Spleen (tissue), 11 donors: ENCODE measurements at regions not wholly inside any gene's neighbourhood (a gene's known extent, or its start where the extent isn't known, plus 50 kb on each side); places are given as distances from the start of the nearest gene placed in this dataset.
A peak's percentile ranks its signal among the peaks of the same experiment; 100 is the strongest.
"Not testable (repeated sequence)": the region's sequence is repeated elsewhere in the genome, so short reads cannot be mapped to it uniquely, and the experiment has no call there.

ENCODE experiments used
- DNase-seq: peaks from one replicate; pipeline ENCODE4 v3.0.0-alpha.2; 2020
- H3K27ac ChIP-seq, 8 donors: fragments of 200-600 bp; sonication (generic) in 7 of 8; 1 replicate in 4 of 8; 2 replicates in 4 of 8; pipeline versions ENCODE4 v1.5.0 to v1.8.0; 2016 to 2021; ENCODE audit warnings: inconsistent platforms in 4 of 8, mild to moderate bottlenecking in 4 of 8, moderate library complexity in 1 of 8
- H3K27me3 ChIP-seq, 7 donors: fragments of 200-600 bp; sonication (generic) in 6 of 7; replicated peaks in 1 of 7; 1 replicate in 4 of 7; 2 replicates in 3 of 7; pipeline versions ENCODE4 v1.5.0 to v1.8.0; 2016 to 2021; ENCODE audit warnings: inconsistent platforms in 3 of 7, mild to moderate bottlenecking in 1 of 7
- H3K36me3 ChIP-seq, 6 donors: fragments of 200-600 bp; sonication (generic) in 5 of 6; 1 replicate in 4 of 6; 2 replicates in 2 of 6; pipeline versions ENCODE4 v1.5.0 to v1.8.0; 2016 to 2021; ENCODE audit warnings: inconsistent platforms in 2 of 6
- H3K4me1 ChIP-seq, 6 donors: fragments of 200-600 bp; sonication (generic) in 5 of 6; 1 replicate in 3 of 6; 2 replicates in 3 of 6; pipeline versions ENCODE4 v1.5.0 to v1.8.0; 2016 to 2021; ENCODE audit warnings: inconsistent platforms in 3 of 6
- H3K4me3 ChIP-seq, 8 donors: fragments of 200-600 bp; sonication (generic) in 7 of 8; 1 replicate in 4 of 8; 2 replicates in 4 of 8; pipeline versions ENCODE4 v1.5.0 to v1.8.0; 2016 to 2021; ENCODE audit warnings: inconsistent platforms in 4 of 8, mild to moderate bottlenecking in 4 of 8, moderate library complexity in 2 of 8
- H3K9me3 ChIP-seq, 8 donors: fragments of 200-600 bp; sonication (generic) in 7 of 8; 1 replicate in 4 of 8; 2 replicates in 4 of 8; pipeline versions ENCODE4 v1.5.0 to v1.8.0; 2016 to 2021; ENCODE audit warnings: inconsistent platforms in 4 of 8
- POLR2A ChIP-seq, 3 donors: fragments of 450-650 bp; IDR thresholded peaks; one replicate each; pipeline ENCODE4 v1.5.1; 2017; ENCODE audit warnings: antibody characterized with exemption in 3 of 3, mild to moderate bottlenecking in 1 of 3
- POLR2AphosphoS5 ChIP-seq, 3 donors: sonication (generic); formaldehyde crosslinking; IDR thresholded peaks; one replicate each; pipeline ENCODE4 v1.5.1; 2017; ENCODE audit warnings: antibody characterized with exemption in 3 of 3
- WGBS, 5 donors: extraction: QIAGEN DNeasy Blood & Tissue Kit in 3 of 5; methylation state at CpG; one replicate each; pipeline versions ENCODE4 v1.1.5 to v1.1.7; 2013 to 2018; 5-methylcytosine and 5-hydroxymethylcytosine counted together
- intact Hi-C: fragments of 100-400 bp; cut with DNase I; formaldehyde crosslinking; loops from one replicate; pipeline ENCODE4 v1.15.0; 2023; ENCODE audit warnings: low total_unique reads
- TF ChIP-seq, protein P1 (sequence below), 11 experiments: fragments of 200-600 bp in 7 of 11; fragments of 450-650 bp in 4 of 11; sonication (generic) in 4 of 11; IDR thresholded peaks in 8 of 11; conservative IDR thresholded peaks in 3 of 11; 1 replicate in 7 of 11; 2 replicates in 4 of 11; pipeline versions ENCODE4 v1.4.0 to v1.8.0; 2016 to 2021; ENCODE audit warnings: antibody characterized with exemption in 11 of 11, inconsistent platforms in 4 of 11, mild to moderate bottlenecking in 1 of 11
- donor health status: healthy with polysubstance abuse.
- donor health status: DM: no; HTN: no; CAD: no; lungs with moderate emphysema.
- donor health status: DM: no; HTN: no; CAD: no.
- donor health status: Bipolar disorder and iron deficiency.
- donor health status: healthy.
- donor health status: DM: no; HTN: no; CAD: no.
- donor health status: DM: yes; HTN: yes; CAD: no.

DNA sequence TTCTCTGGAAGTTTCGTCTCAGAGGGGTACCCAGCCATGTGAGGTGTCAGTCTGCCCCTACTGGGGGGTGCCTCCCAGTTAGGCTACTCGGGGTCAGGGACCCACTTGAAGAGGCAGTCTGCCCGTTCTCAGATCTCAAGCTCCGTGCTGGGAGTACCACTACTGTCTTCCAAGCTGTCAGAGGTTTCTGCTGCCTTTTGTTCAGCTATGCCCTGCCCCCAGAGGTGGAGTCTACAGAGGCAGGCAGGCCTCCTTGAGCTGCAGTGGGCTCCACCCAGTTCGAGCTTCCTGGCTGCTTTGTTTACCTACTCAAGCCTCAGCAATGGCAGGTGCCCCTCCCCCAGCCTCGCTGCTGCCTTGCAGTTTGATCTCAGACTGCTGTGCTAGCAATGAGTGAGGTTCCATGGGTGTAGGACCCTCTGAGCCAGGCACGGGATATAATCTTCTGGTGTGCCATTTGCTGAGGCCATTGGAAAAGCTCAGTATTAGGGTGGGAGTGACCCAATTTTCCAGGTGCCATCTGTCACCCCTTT lies 71.0 kb upstream of the SH3GLB1 start:
- DNase-seq: peak; percentile 23
- intact Hi-C loops, H3K36me3 ChIP-seq, H3K27me3 ChIP-seq, H3K4me1 ChIP-seq, H3K27ac ChIP-seq, H3K4me3 ChIP-seq: not testable (repeated sequence)
- peaks cover 0 to 17% (median 4%) of the 10 kb centered on the region in 8 donors for H3K9me3 ChIP-seq
- 79 to 88% (median 84%) methylated on average over 3 to 7 of the region's 7 CpGs for WGBS, 5 donors

DNA sequence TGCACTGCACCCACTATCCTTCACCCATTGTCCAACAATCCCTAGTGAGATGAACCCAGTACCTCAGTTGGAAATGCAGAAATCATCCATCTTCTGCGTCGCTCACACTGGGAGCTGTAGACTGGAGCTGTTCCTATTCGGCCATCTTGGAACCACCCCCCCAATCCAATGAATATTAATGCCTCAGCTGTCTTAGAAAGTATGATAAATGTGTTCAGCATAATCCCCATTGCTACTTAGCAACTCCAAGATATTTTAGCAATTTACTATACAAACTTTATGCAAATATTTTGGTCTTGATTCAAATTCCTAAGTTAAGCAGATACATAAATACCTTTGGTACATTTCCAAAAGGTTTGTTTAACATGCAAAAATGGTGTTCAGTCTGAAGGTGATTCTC lies 70.5 kb upstream of the SH3GLB1 start:
- WGBS, 5 donors: 92 to 100% (median 94%) methylated on average over 3 of the region's 3 CpGs
- no peak for DNase-seq

DNA sequence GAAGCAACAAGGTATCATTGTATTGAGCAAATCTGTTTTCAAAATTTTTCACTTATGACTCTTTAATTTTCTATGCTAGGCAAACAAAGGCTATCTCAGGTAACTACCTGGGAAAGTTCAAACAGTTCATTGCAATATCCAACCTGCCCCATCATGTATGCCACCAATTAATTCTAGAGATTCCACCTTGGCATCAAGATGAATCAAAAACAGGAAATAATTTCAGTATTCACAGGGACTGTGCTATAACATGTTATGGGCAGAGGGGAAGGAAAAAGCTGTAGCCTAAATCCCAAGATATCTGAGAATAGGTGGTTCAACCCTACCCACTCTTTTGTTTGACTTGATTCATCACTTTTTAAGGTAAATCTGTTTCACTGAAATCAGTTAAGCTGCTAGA lies 67.5 kb upstream of the SH3GLB1 start:
- Histone ChIP-seq H3K27me3 (no peaks in the 10 kb centered on the region), H3K9me3 (peaks cover 0 to 6% (median 0%) of the 10 kb centered on the region in 8 donors), H3K4me3 (no peak overlapping the region), H3K36me3 (no peaks in the 10 kb centered on the region), H3K27ac (no peak overlapping the region), H3K4me1 (no peaks in the 10 kb centered on the region)
- TF ChIP-seq POLR2AphosphoS5 (IDR thresholded peaks at IDR 0.05) (no peak), POLR2A (IDR thresholded peaks at IDR 0.05) (no peak)
- TF ChIP-seq, protein P1, sequence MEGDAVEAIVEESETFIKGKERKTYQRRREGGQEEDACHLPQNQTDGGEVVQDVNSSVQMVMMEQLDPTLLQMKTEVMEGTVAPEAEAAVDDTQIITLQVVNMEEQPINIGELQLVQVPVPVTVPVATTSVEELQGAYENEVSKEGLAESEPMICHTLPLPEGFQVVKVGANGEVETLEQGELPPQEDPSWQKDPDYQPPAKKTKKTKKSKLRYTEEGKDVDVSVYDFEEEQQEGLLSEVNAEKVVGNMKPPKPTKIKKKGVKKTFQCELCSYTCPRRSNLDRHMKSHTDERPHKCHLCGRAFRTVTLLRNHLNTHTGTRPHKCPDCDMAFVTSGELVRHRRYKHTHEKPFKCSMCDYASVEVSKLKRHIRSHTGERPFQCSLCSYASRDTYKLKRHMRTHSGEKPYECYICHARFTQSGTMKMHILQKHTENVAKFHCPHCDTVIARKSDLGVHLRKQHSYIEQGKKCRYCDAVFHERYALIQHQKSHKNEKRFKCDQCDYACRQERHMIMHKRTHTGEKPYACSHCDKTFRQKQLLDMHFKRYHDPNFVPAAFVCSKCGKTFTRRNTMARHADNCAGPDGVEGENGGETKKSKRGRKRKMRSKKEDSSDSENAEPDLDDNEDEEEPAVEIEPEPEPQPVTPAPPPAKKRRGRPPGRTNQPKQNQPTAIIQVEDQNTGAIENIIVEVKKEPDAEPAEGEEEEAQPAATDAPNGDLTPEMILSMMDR (IDR thresholded peaks at IDR 0.05 in 8 of 11, conservative IDR thresholded peaks at IDR 0.05 in 3 of 11): no peak
- intact Hi-C loops: no loop called here
- DNase-seq: no peak

More for the DNA sequence above, 70.5 kb upstream of the SH3GLB1 start:
- H3K9me3 ChIP-seq: peaks cover 0 to 17% (median 4%) of the 10 kb centered on the region in 8 donors
- intact Hi-C loops: no loop called here
- H3K4me1 ChIP-seq: no peaks in the 10 kb centered on the region
- H3K27ac ChIP-seq: no peak overlapping the region
- H3K4me3 ChIP-seq: no peak overlapping the region
- H3K36me3 ChIP-seq: no peaks in the 10 kb centered on the region
- TF ChIP-seq, protein P1 (IDR thresholded peaks at IDR 0.05 in 8 of 11, conservative IDR thresholded peaks at IDR 0.05 in 3 of 11): no peak
- TF ChIP-seq POLR2A (IDR thresholded peaks at IDR 0.05): no peak
- no peaks in the 10 kb centered on the region for H3K27me3 ChIP-seq

DNA sequence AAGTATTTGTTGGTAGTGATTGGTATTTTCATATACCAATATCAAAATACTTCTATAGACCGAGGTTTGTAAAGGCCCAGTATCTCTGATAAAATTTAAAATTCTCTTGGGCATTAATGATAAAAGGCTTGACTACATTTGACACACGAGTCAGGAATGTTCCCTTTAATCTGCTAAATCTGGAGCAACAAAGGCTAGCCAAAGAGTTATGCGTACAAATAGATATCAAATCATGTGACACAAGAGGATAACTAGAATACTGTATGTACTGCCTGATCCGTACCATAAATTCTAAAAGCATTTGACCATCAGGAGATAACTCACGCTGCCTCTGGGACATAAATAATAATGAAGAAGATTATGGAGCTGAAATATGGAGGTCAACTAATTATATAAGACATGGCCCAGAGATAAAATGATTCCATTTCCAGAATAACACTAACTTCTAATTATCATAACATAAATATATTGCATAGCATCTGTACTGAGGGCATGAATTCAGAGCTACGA lies 64.2 kb upstream of the SH3GLB1 start:
- DNase-seq: no peak
- intact Hi-C loops: no loop called here
- H3K4me3 ChIP-seq: no peak overlapping the region
- H3K9me3 ChIP-seq: no peaks in the 10 kb centered on the region
- H3K27me3 ChIP-seq: no peaks in the 10 kb centered on the region
- no peaks in the 10 kb centered on the region for H3K36me3 ChIP-seq
- whole genome bisulfite sequencing, 5 donors: 90 to 93% (median 91%) methylated on average over 6 of the region's 6 CpGs
- H3K27ac ChIP-seq: no peak overlapping the region
- no peak for TF ChIP-seq POLR2A (IDR thresholded peaks at IDR 0.05)
- TF ChIP-seq, protein P1 (IDR thresholded peaks at IDR 0.05 in 8 of 11, conservative IDR thresholded peaks at IDR 0.05 in 3 of 11): no peak
- no peak for TF ChIP-seq POLR2AphosphoS5 (IDR thresholded peaks at IDR 0.05)
- H3K4me1 ChIP-seq: no peaks in the 10 kb centered on the region

DNA sequence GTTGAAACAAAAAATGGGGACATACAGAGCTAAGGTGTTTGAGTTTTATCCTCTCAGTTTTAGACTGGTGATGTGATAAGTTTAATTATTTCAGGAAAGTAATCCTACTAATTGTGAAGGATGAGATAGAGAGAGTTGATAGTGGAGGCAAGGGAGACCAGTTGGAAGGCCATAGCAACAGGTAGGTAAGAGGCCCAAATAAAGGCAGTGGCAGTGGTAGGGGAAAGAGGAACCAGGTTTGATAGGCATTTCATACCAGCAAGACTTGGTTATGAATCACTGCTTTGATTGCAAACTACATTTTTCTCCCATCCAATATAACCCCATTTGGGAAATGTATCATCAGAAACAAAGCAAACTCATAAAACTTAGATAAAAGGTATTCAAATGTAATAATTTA lies 63.1 kb upstream of the SH3GLB1 start:
- DNase-seq: no peak
- H3K4me1 ChIP-seq: no peaks in the 10 kb centered on the region
- intact Hi-C loops: no loop called here
- TF ChIP-seq POLR2A (IDR thresholded peaks at IDR 0.05): no peak
- TF ChIP-seq, protein P1 (IDR thresholded peaks at IDR 0.05 in 8 of 11, conservative IDR thresholded peaks at IDR 0.05 in 3 of 11): no peak
- TF ChIP-seq POLR2AphosphoS5 (IDR thresholded peaks at IDR 0.05): no peak
- H3K27ac ChIP-seq: no peak overlapping the region
- no peaks in the 10 kb centered on the region for H3K27me3 ChIP-seq
- no peak overlapping the region for H3K4me3 ChIP-seq
- no peaks in the 10 kb centered on the region for H3K9me3 ChIP-seq
- H3K36me3 ChIP-seq: no peaks in the 10 kb centered on the region

DNA sequence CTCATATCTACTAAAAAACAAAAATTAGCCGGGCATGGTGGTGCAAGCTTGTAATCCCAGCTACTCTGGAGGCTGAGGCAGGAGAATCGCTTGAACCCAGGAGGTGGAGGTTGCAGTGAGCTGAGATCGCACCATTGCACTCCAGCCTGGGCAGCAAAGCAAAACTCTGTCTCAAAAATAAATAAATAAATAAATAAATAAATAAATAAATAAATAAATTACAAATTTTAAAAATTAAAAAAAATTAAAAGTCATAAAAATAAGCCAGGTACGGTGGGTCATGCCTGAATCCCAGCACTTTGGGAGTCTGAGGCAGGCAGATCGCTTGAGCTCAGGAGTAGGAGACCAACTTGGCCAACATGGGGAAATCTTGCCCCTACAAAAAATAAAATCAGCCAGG lies 59.7 kb upstream of the SH3GLB1 start:
- DNase-seq, H3K27me3 ChIP-seq, H3K4me1 ChIP-seq, H3K4me3 ChIP-seq, H3K27ac ChIP-seq, intact Hi-C loops, H3K9me3 ChIP-seq, H3K36me3 ChIP-seq: not testable (repeated sequence)
- 93 to 96% (median 95%) methylated on average over 5 of the region's 5 CpGs for WGBS, 5 donors
